Endodermal cell (in vitro differentiated cells): ENCODE measurements at regions not wholly inside any gene's neighbourhood (a gene's known extent, or its start where the extent isn't known, plus 50 kb on each side); places are given as distances from the start of the nearest gene placed in this dataset.

Experiments used
- DNase-seq: peaks from one replicate; pipeline ENCODE4 v3.0.0-alpha.2; 2017
- H3K27ac ChIP-seq: 2 replicates; pipeline ENCODE4 v1.5.1; 2013; ENCODE audit warnings: mild to moderate bottlenecking, low read depth, low read length, moderate library complexity
- H3K27me3 ChIP-seq: 2 replicates; pipeline ENCODE4 v1.6.1; 2013; ENCODE audit warnings: mild to moderate bottlenecking, low read length, moderate library complexity; ENCODE audit not compliant: insufficient read depth, control insufficient read depth, poor library complexity, severe bottlenecking
- H3K36me3 ChIP-seq: 2 replicates; pipeline ENCODE4 v1.7.0; 2013; ENCODE audit warnings: mild to moderate bottlenecking, low read length, moderate library complexity; ENCODE audit not compliant: control insufficient read depth, insufficient read depth
- H3K4me1 ChIP-seq: one replicate; pipeline ENCODE4 v1.7.0; 2013; ENCODE audit warnings: low read length; ENCODE audit not compliant: control insufficient read depth, insufficient read depth
- H3K4me3 ChIP-seq: 2 replicates; pipeline ENCODE4 v1.5.1; 2013; ENCODE audit warnings: mild to moderate bottlenecking, low read length, moderate library complexity
- H3K9ac ChIP-seq: 2 replicates; pipeline ENCODE4 v1.6.1; 2013; ENCODE audit warnings: mild to moderate bottlenecking, low read length, moderate library complexity; ENCODE audit not compliant: poor library complexity, severe bottlenecking; ENCODE audit errors: extremely low read depth
- H3K9me3 ChIP-seq: 2 replicates; pipeline ENCODE4 v1.6.1; 2013; ENCODE audit warnings: mild to moderate bottlenecking, low read length, moderate library complexity; ENCODE audit not compliant: control insufficient read depth
- H3K27ac Mint-ChIP-seq: 2 replicates; pipeline ENCODE4 v1.8.0; 2020; ENCODE audit warnings: mixed read lengths
- H3K27me3 Mint-ChIP-seq: 2 replicates; pipeline ENCODE4 v1.8.0; 2021; ENCODE audit warnings: mild to moderate bottlenecking, mixed read lengths; ENCODE audit not compliant: insufficient read depth
- H3K36me3 Mint-ChIP-seq: 2 replicates; pipeline ENCODE4 v1.8.0; 2020; ENCODE audit warnings: low read depth, mixed read lengths
- H3K4me1 Mint-ChIP-seq: 2 replicates; pipeline ENCODE4 v1.8.0; 2020; ENCODE audit warnings: mixed read lengths
- H3K4me3 Mint-ChIP-seq: 2 replicates; pipeline ENCODE4 v1.8.0; 2020; ENCODE audit warnings: mild to moderate bottlenecking, moderate library complexity, mixed read lengths
- H3K9me3 Mint-ChIP-seq: 2 replicates; pipeline ENCODE4 v1.8.0; 2020; ENCODE audit warnings: mild to moderate bottlenecking, mixed read lengths
- CTCF ChIP-seq: fragments of 200-600 bp; sonication (generic); conservative IDR thresholded peaks from 2 replicates; pipeline ENCODE4 v1.5.0; 2021; ENCODE audit warnings: antibody characterized with exemption, mild to moderate bottlenecking
- WGBS, 2 experiments: methylation state at CpG; one replicate each; pipeline versions ENCODE4 v1.1.5 to v1.1.7; 2013; ENCODE audit warnings: missing lambda C conversion rate in 2 of 2, mixed read lengths in 1 of 2; ENCODE audit not compliant: insufficient coverage in 1 of 2, insufficient read length in 1 of 2; 5-methylcytosine and 5-hydroxymethylcytosine counted together

GRCh38 chr2:107627926-107628325 lies 198.8 kb upstream of the RGPD4 start:
- Mint-ChIP-seq H3K36me3 (no peaks in the 10 kb centered on the region), H3K9me3 (peaks cover 32% of the 10 kb centered on the region), H3K4me1 (no peaks in the 10 kb centered on the region), H3K27me3 (no peaks in the 10 kb centered on the region), H3K4me3 (no peak overlapping the region), H3K27ac (no peak overlapping the region)
- H3K4me1 ChIP-seq = no peaks in the 10 kb centered on the region
- H3K4me3 ChIP-seq = no peak overlapping the region
- no peaks in the 10 kb centered on the region for H3K27me3 ChIP-seq
- WGBS, 2 experiments = 100% methylated on average over 3 of the region's 3 CpGs; no CpG with 5 or more reads in 1 of the 2 experiments
- H3K9ac ChIP-seq = no peak overlapping the region
- no peak for DNase-seq
- H3K27ac ChIP-seq = no peak overlapping the region
- H3K9me3 ChIP-seq = peaks cover 35% of the 10 kb centered on the region
- H3K36me3 ChIP-seq = no peaks in the 10 kb centered on the region
- TF ChIP-seq CTCF = no peak

DNA sequence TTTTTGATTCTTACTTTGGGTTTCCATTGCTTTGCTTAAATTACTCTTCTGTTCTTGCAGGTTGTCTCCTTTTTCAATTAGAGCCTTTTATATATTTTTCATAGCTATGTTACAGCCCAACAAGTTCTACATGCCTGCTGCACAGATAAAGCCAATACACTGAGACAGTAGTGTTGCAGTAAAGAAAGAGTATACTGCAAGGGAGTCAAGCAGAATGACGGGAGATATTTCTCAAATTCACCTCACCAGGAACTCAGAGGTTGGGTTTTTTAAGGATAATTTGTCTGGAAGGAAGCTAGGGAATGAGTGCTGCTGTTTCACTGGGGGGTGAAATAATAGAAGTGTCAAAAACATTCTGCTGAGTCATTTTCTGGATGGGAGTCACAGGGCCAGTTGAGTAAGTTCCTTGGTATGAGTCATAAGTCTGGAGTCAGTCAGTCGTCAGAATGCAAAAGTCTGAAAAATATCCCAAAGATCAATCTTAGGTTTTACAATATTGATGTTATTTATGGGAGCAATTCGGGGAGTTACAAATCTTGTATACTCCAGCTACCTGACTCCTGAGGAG lies 193.0 kb upstream of the RGPD4 start:
- H3K4me3 Mint-ChIP-seq = no peak overlapping the region
- H3K36me3 Mint-ChIP-seq = no peaks in the 10 kb centered on the region
- no peaks in the 10 kb centered on the region for H3K36me3 ChIP-seq
- peaks cover 24% of the 10 kb centered on the region for H3K9me3 ChIP-seq
- no peaks in the 10 kb centered on the region for H3K27me3 ChIP-seq
- no peaks in the 10 kb centered on the region for H3K4me1 ChIP-seq
- no peak for DNase-seq
- H3K4me1 Mint-ChIP-seq = no peaks in the 10 kb centered on the region
- H3K27ac ChIP-seq = no peak overlapping the region
- no peak for TF ChIP-seq CTCF
- H3K27ac Mint-ChIP-seq = no peak overlapping the region
- peaks cover 39% of the 10 kb centered on the region for H3K9me3 Mint-ChIP-seq
- H3K9ac ChIP-seq = no peak overlapping the region
- WGBS, 2 experiments = 93% methylated on average over 3 of the region's 3 CpGs; no CpG with 5 or more reads in 1 of the 2 experiments
- H3K4me3 ChIP-seq = peak overlapping the region; percentile 24
- H3K27me3 Mint-ChIP-seq = no peaks in the 10 kb centered on the region

DNA sequence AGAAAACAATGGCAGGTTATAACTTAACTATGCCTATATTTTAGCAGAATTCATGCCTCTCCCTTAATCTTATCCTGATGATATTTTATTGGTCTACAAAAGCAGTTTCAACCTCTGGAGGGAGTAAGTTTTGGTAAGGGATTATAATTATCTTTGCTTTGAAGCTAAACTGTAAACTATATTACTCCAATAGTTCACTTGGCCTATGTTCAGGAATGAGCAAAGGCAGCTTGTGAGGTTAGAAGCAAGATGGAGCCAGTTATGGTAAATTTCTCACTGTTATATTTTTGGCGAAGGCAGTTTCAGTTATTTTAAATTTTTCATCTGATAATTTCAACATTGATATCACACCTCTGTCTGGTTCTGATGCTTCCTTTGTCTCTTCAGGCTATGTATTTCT lies 192.5 kb upstream of the RGPD4 start:
- H3K36me3 Mint-ChIP-seq = no peaks in the 10 kb centered on the region

More for the DNA sequence above, 192.5 kb upstream of the RGPD4 start:
- Mint-ChIP-seq H3K9me3 (peaks cover 33% of the 10 kb centered on the region), H3K4me1 (no peaks in the 10 kb centered on the region), H3K4me3 (no peak overlapping the region), H3K27me3 (no peaks in the 10 kb centered on the region), H3K27ac (no peak overlapping the region)
- no peak for DNase-seq
- Histone ChIP-seq H3K4me1 (no peaks in the 10 kb centered on the region), H3K27ac (no peak overlapping the region), H3K36me3 (no peaks in the 10 kb centered on the region), H3K4me3 (peak overlapping the region; percentile 24), H3K9me3 (peaks cover 20% of the 10 kb centered on the region), H3K27me3 (no peaks in the 10 kb centered on the region), H3K9ac (no peak overlapping the region)
- WGBS, 2 experiments = 100% methylated on average over 1 of the region's 1 CpG; no CpG with 5 or more reads in 1 of the 2 experiments
- no peak for TF ChIP-seq CTCF
